A673 (cell line): ENCODE measurements at regions not wholly inside any gene's neighbourhood (a gene's known extent, or its start where the extent isn't known, plus 50 kb on each side); places are given as distances from the start of the nearest gene placed in this dataset.

Experiments used
- CTCF ChIP-seq: fragments of 300-800, 200-600 bp; sonication (generic); conservative IDR thresholded peaks from 2 replicates; pipeline ENCODE4 v1.5.1; 2017; ENCODE audit warnings: low read depth, mild to moderate bottlenecking, antibody characterized with exemption, low read length, moderate library complexity, mixed read lengths
- EZH2 ChIP-seq: fragments of 200-600 bp; sonication (generic); IDR thresholded peaks from 2 replicates; pipeline ENCODE4 v1.6.1; 2017; ENCODE audit warnings: borderline replicate concordance, low read depth, mild to moderate bottlenecking, mixed read lengths, antibody characterized with exemption, low read length; ENCODE audit not compliant: poor library complexity, severe bottlenecking

- TF ChIP-seq CTCF (no peak), EZH2 (no peak)
Observed at GRCh38 chr2:54062401-54062800, 53.0 kb upstream of the ACYP2 start.
